Choroid plexus epithelial cell (primary cell): ENCODE measurements at regions not wholly inside any gene's neighbourhood (a gene's known extent, or its start where the extent isn't known, plus 50 kb on each side); places are given as distances from the start of the nearest gene placed in this dataset.

ENCODE experiments used
- DNase-seq: peaks from one replicate; pipeline ENCODE4 v3.0.0-alpha.2; 2010; ENCODE audit warnings: low read depth
- H3K4me3 ChIP-seq: 2 replicates; pipeline ENCODE4 v1.5.1; 2011; ENCODE audit warnings: low read depth, mild to moderate bottlenecking, control low read depth, low read length, moderate library complexity
- TF ChIP-seq, protein P1 (sequence below): conservative IDR thresholded peaks from 2 replicates; pipeline ENCODE4 v1.5.1; 2011; ENCODE audit warnings: low read depth, mild to moderate bottlenecking, control low read depth, inconsistent platforms, low read length, moderate library complexity

- H3K4me3 ChIP-seq, result no peak overlapping the region
- DNase-seq, result no peak
- TF ChIP-seq, protein P1, sequence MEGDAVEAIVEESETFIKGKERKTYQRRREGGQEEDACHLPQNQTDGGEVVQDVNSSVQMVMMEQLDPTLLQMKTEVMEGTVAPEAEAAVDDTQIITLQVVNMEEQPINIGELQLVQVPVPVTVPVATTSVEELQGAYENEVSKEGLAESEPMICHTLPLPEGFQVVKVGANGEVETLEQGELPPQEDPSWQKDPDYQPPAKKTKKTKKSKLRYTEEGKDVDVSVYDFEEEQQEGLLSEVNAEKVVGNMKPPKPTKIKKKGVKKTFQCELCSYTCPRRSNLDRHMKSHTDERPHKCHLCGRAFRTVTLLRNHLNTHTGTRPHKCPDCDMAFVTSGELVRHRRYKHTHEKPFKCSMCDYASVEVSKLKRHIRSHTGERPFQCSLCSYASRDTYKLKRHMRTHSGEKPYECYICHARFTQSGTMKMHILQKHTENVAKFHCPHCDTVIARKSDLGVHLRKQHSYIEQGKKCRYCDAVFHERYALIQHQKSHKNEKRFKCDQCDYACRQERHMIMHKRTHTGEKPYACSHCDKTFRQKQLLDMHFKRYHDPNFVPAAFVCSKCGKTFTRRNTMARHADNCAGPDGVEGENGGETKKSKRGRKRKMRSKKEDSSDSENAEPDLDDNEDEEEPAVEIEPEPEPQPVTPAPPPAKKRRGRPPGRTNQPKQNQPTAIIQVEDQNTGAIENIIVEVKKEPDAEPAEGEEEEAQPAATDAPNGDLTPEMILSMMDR, result no peak
Measured at GRCh38 chr16:26901196-26901861, 165.4 kb upstream of the C16orf82 start.

GRCh38 chr16:26901983-26902382 is 164.7 kb upstream of the C16orf82 start:
- TF ChIP-seq, protein P1, result no peak
- DNase-seq, result no peak
- H3K4me3 ChIP-seq, result no peak overlapping the region

GRCh38 chr16:26905336-26905735 is 161.4 kb upstream of the C16orf82 start:
- DNase-seq, result peak; percentile 50
- TF ChIP-seq, protein P1, result no peak
- no peak overlapping the region for H3K4me3 ChIP-seq

GRCh38 chr16:26909623-26910022 is 157.1 kb upstream of the C16orf82 start:
- DNase-seq, result no peak
- H3K4me3 ChIP-seq, result no peak overlapping the region
- TF ChIP-seq, protein P1, result no peak

DNA sequence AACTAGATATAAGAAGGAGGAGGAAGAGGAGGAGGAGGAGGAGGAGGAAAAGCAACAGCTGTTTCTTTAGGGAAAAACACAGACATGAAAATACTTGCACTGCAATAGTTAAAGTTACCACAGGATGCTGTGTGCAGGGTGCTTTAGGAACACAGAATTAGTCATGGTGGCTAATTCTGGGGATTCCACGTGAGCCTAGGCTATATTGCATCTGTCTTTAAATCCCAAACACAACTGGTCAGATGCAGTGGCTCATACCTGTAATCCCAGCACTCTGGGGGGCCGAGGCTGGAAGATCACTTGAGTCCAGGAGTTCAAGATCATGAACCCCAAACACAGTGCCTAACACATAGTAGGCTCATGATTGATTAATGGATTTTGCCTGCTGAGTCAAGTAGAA is 155.3 kb upstream of the C16orf82 start:
- TF ChIP-seq, protein P1, result no peak
- H3K4me3 ChIP-seq, result no peak overlapping the region
- no peak for DNase-seq

DNA sequence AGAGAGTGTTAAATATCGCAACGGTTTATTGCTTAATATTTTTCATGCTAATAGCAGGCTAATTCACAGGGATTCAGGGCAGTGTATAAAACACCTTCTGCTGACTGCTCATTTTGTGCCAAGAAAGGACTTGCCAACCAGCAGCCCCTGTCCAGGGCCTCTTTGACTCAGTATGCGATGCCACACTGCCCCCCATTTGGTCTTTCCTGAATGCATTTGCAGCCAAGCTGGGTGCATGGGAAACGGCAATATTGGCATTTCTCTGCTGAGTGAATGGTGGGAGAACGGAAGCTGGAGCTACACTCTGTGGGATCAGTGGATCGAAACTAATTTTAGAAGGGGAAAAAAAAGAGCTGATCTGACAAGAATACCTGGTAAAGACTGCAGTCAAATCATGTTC is 152.9 kb upstream of the C16orf82 start:
- DNase-seq, result no peak
- H3K4me3 ChIP-seq, result no peak overlapping the region
- TF ChIP-seq, protein P1, result no peak

DNA sequence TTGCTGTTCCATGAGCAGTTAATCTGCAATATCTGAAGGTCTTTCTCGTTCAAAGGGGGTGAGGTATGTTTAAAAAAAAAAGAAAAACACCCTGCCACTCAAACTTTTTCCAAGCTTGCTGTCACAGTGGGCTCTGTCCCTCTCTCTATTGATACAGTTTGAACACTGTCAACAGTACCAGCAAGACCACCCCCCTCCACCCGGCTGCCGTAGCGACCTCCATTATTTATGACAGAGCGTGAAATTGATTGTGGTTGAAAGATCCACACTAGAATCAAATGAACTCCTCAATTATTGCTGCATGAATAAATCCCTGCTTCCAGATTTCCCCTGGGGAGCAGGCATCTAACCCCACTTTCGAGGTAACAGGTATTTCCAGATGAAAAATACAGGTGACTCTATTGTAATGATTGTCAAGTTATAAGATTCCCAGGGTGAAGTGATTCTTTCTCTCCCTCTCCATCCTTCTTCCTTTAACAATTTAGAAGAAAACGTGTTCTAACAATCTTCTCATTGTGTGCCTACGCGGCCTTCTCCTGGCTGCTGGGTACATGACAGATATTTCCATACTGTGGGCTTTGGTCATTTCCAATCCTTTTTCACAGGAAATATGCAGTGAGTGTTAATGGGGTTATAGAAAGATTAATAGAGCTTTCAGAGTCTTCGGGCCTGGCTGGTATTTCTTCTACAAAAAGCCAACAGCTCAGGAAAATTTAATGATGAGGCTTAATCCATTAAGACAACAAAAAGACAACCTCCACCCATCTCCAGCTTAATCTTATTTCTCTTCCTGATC is 135.7 kb upstream of the C16orf82 start:
- DNase-seq, result no peak
- TF ChIP-seq, protein P1, result no peak
- no peak overlapping the region for H3K4me3 ChIP-seq
